Neuron (in vitro differentiated cells): ENCODE measurements at regions not wholly inside any gene's neighbourhood (a gene's known extent, or its start where the extent isn't known, plus 50 kb on each side); places are given as distances from the start of the nearest gene placed in this dataset.

Experiments used
- H2AFZ ChIP-seq: one replicate; pipeline ENCODE4 v1.6.1; 2013; ENCODE audit warnings: low read depth, mild to moderate bottlenecking, inconsistent platforms, low read length, moderate library complexity
- H3K27me3 ChIP-seq: one replicate; pipeline ENCODE4 v1.6.1; 2013; ENCODE audit warnings: low read length; ENCODE audit not compliant: insufficient read depth
- H3K36me3 ChIP-seq: one replicate; pipeline ENCODE4 v1.6.1; 2013; ENCODE audit warnings: low read length; ENCODE audit not compliant: insufficient read depth
- H3K4me1 ChIP-seq: one replicate; pipeline ENCODE4 v1.6.1; 2013; ENCODE audit warnings: low read length; ENCODE audit not compliant: insufficient read depth
- H3K4me3 ChIP-seq: 2 replicates; pipeline ENCODE4 v1.5.1; 2013; ENCODE audit warnings: mild to moderate bottlenecking, low read length, moderate library complexity
- H3K9me3 ChIP-seq: one replicate; pipeline ENCODE4 v1.6.1; 2013; ENCODE audit warnings: low read length

DNA sequence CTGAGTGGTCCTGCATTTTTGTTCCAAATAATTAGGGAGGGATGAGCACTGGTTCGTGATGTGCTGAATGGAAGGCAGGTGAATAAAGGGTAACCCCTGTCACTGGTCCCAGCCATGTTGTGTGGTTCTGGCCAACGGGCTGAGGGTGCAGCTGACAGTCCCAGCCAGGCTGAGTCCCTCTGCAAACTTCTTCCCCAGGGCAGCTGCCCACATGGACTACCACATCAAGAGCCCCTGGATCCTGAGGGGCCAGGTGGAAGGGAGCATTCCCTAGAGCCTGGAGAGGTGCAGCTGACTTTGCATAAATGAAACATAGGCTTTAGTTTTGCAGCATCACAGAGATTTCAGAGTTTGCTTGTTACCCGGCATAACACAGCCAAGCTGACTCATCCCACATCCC is 219.8 kb upstream of the MYT1L start:
- H2AFZ ChIP-seq, result no peak overlapping the region
- H3K27me3 ChIP-seq, result no peaks in the 10 kb centered on the region
- H3K4me3 ChIP-seq, result no peak overlapping the region
- no peaks in the 10 kb centered on the region for H3K36me3 ChIP-seq
- no peaks in the 10 kb centered on the region for H3K9me3 ChIP-seq
- H3K4me1 ChIP-seq, result no peaks in the 10 kb centered on the region

DNA sequence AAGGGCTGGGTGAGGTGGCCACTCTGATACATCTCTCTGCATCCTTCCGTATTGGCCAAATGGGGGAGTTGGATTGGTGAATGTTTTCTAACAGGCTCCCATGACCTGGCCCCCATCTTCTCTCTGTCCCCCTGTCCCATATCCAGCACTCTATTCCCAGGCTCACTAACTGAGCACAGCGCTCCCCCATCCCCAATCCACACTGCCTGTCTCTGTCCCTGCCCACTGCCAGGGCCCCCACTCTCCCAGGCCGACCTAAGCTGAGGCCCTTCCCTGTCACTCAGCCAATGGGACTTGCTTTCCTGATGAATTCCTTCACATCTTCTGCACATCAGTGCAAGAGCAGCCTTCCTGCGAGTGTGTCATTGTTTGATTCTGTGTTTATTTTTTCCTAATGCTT is 216.8 kb upstream of the MYT1L start:
- Histone ChIP-seq H3K27me3 (no peaks in the 10 kb centered on the region), H2AFZ (no peak overlapping the region), H3K9me3 (no peaks in the 10 kb centered on the region), H3K36me3 (no peaks in the 10 kb centered on the region), H3K4me3 (no peak overlapping the region), H3K4me1 (no peaks in the 10 kb centered on the region)

DNA sequence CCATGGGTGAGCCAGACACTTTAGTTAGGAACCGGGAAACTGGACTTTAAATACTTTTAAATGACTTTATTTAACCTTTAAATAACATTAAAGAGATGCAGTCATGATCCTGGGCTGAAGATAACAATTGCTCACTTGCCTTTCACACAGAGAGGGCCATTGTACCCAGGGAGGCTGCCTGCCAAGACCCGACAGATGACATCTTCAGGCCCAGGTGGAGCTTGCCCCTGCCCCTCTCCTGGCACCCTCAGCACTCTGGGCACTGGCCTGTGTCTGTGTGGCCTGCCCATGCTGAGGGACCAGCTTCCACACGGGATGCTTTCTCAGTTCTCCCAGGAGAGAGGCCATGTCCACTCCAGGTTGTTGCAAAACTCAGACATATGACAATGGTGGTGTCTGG is 216.4 kb upstream of the MYT1L start:
- Histone ChIP-seq H2AFZ (no peak overlapping the region), H3K4me3 (no peak overlapping the region), H3K4me1 (no peaks in the 10 kb centered on the region), H3K27me3 (no peaks in the 10 kb centered on the region), H3K36me3 (no peaks in the 10 kb centered on the region), H3K9me3 (no peaks in the 10 kb centered on the region)

DNA sequence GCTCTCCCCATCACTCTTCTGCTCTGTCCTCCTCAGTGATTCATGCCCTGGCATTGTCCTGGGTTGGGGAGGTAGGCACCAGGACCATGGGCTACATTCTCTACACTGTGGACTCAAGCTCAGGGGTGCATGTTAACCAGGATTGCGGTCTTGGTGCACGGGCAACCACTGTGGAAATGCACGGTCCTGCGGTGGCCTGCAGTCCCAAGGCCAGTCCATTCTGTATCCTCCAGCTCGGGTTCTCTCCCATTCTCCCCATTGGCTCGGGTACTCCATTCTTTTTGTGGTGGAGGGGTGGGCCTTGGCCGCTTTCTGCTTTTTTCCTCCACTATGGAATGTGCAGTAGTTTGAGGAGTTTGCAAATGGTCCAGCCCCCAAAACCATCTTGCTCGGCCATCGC is 215.0 kb upstream of the MYT1L start:
- Histone ChIP-seq H3K4me1 (no peaks in the 10 kb centered on the region), H3K4me3 (no peak overlapping the region), H3K9me3 (no peaks in the 10 kb centered on the region), H3K36me3 (no peaks in the 10 kb centered on the region), H2AFZ (no peak overlapping the region), H3K27me3 (no peaks in the 10 kb centered on the region)

DNA sequence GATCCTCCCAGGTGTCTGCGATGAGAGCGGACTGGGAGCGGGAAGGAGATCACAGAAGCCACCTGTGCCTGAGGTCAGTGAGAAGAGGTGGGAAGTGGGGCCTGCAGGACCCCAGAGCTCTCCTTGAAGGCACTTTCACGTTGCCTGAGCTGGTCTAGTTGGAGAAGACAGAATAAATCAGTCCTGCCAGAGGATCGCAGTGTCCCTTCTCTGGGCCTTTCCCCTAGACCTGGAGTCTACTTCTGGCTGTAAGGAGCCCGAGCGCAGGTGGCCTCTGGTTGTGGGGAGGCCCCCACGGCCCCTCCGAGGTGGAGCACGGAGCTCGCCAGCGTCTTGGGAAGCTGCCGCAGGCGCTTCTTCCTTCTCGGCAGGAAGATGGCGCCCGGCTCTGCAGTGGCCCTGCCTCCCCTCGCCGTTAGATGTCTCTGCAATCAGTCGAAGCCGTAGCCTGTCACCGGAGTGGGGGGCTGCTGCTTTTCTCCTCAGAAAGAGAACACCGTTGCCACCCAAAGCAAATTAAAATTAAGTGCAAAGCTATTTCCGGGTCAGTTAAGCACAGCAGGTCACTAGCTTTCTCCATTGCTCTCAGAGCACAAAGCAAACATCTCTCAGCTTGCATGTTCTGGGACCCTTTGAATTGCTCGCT is 212.0 kb upstream of the MYT1L start:
- Histone ChIP-seq H3K4me1 (peaks cover 3% of the 10 kb centered on the region), H2AFZ (peak overlapping the region; percentile 76), H3K36me3 (no peaks in the 10 kb centered on the region), H3K9me3 (no peaks in the 10 kb centered on the region), H3K4me3 (peak overlapping the region; percentile 7), H3K27me3 (no peaks in the 10 kb centered on the region)

DNA sequence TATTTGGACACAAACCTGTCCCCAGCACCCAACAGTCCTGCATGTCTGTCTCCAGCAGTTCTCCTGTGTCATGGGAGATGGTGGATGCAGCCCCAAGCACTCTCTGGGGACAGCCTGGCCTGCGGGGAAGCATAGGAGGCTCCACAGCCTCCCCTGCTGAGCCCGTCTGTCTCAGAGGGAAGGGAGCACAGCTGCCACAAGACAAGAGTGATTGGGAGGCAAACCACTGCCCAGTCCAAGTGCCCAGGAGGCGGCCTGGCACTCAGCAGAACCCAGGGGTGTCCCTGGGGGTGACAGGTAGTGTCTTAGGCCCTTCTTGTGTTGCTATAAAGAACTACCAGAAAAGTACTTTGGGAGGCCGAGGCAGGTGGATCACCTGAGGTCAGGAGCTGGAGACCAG is 211.2 kb upstream of the MYT1L start:
- Histone ChIP-seq H3K4me1 (peaks cover 3% of the 10 kb centered on the region), H3K4me3 (no peak overlapping the region), H2AFZ (no peak overlapping the region), H3K27me3 (no peaks in the 10 kb centered on the region), H3K36me3 (no peaks in the 10 kb centered on the region), H3K9me3 (no peaks in the 10 kb centered on the region)

DNA sequence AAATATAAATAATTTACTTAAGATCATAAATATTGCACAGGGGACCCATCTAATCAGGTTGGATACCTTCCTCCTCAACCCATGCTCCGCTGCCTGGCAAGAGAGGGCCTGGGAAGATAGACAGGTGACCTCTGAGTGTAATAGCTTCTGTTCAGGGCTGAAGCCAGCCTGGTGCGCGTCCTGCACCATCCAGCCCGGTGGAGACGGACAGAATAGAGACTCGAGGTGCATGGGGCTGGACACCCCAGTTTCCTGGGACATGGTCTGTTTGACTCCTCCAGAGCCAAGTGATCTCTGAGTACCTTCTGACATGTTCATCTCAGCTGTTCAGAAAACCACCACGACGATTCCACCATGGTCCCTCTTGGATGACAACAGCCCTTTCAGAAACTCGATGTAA is 209.3 kb upstream of the MYT1L start:
- H3K27me3 ChIP-seq, result no peaks in the 10 kb centered on the region
- no peaks in the 10 kb centered on the region for H3K36me3 ChIP-seq
- H3K4me3 ChIP-seq, result no peak overlapping the region
- no peaks in the 10 kb centered on the region for H3K9me3 ChIP-seq
- H3K4me1 ChIP-seq, result peaks cover 3% of the 10 kb centered on the region
- H2AFZ ChIP-seq, result no peak overlapping the region

DNA sequence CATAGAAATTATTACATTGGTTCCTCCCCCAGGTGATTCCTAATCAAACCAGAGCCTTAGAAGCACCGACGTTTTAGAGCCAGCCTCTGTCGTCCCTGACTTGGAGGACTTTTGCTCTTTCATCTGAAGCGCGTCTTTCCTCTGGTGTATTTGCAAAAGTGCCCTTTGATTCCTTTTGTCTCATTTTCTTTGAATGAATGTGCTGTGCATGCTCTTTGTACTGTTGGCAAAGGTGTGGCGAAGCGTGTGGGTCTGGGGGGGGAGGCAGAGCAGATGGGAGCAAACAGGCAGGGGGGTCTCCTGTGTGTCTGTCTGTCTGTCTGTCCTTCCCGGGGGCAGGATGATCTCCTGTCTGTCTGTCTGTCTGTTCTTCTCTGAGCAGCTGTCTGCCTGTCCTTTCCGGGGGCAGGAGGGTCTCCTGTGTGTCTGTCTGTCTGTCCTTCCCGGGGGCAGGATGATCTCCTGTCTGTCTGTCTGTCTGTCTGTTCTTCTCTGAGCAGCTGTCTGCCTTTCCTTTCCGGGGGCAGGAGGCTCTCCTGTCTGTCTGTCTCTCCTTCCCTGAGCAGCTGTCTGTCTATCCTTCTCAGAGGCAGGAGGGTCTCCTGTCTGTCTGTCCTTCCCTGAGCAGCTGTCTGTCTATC is 205.5 kb upstream of the MYT1L start:
- Histone ChIP-seq H3K9me3 (no peaks in the 10 kb centered on the region), H3K27me3 (no peaks in the 10 kb centered on the region), H3K36me3 (no peaks in the 10 kb centered on the region), H2AFZ (no peak overlapping the region), H3K4me1 (peaks cover 3% of the 10 kb centered on the region), H3K4me3 (no peak overlapping the region)

DNA sequence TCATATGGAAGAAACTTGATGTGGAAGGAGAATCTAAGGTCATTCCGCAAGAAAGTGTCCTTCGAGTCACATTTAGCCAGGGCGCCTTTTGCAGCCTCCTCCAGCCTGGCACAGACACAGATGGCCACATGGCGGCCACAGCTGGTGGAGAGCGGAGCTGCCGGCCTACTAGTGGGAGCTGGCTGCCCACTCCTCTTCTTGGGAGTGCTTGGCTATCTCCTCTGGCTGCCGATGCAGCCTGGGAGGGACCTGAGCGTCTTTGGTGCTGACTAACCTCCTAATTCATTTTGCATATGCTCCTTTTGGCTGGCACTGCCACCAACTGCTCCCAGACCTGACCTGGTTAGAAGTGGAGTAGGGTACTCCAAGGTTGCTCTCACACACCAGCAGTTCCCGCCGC is 199.3 kb upstream of the MYT1L start:
- Histone ChIP-seq H3K36me3 (no peaks in the 10 kb centered on the region), H3K9me3 (no peaks in the 10 kb centered on the region), H3K27me3 (no peaks in the 10 kb centered on the region), H3K4me3 (no peak overlapping the region), H3K4me1 (no peaks in the 10 kb centered on the region), H2AFZ (no peak overlapping the region)

DNA sequence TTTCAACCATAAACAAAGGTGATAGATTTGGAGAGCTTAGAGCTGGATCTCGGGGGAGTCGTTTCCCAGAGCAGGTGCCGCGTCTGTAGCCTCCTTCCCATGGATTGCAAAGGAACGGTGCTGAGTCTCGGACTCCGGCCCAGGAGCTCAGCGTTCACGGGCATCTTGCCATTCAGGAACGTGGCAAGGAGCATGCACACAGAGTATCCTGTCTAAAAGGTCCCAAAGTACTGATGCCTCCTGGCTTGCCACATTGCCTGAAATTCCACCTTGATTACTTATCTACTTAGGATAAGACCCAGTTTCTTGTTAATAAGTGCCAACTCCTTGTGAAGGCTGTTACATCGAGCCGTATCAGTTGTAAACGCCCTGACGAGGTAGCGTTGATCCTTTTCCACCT is 197.8 kb upstream of the MYT1L start:
- Histone ChIP-seq H3K36me3 (no peaks in the 10 kb centered on the region), H3K27me3 (no peaks in the 10 kb centered on the region), H3K9me3 (no peaks in the 10 kb centered on the region), H3K4me1 (no peaks in the 10 kb centered on the region), H3K4me3 (no peak overlapping the region), H2AFZ (no peak overlapping the region)

DNA sequence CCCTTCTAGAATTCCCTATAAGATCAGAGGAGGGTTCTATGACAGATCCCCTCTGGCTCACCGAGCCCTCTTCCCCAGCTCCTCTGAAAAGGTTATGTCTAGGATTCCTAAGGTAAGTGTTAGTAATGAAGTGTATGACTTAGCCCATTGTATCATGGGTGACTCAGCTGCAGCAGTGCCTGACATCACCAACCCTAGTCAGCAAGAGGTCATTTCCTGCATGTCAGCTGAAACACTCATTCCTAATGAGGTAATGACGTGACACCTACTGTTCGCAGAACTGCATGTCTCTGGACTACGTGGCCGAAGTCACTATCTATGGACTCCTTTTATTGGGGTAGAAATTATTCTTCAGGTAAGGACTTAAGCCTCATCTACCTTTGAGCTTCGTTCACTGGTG is 196.1 kb upstream of the MYT1L start:
- no peaks in the 10 kb centered on the region for H3K36me3 ChIP-seq
- H3K4me3 ChIP-seq, result no peak overlapping the region
- no peaks in the 10 kb centered on the region for H3K9me3 ChIP-seq
- H3K4me1 ChIP-seq, result no peaks in the 10 kb centered on the region
- H3K27me3 ChIP-seq, result no peaks in the 10 kb centered on the region
- H2AFZ ChIP-seq, result no peak overlapping the region

DNA sequence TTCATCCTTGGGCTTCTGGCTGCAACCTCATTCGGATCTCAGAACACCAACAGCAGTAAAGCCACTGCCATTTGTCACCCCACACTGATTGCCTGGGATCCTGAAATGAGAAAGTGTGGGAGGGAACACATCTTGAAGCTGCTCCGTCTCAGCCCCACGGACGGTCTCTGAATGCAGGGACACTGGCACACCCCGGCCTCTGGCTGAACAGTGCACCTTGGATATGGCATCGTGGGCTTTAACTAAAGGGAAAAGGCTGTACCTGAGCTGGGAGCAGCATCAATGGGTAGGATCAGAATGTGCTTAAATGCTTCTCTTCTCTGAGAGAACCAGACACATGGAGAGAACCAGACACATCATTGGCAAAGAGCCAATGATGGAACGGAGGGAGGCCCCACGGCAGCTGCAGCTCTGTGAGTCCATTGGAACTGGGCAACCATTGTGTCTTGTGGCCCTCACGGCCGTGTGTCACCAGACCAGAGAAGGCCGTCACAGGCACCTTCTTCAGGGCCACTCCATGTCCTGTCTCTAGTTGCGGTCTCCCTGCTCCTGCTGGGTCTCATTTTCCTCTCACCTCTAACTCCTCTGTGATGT is 193.4 kb upstream of the MYT1L start:
- Histone ChIP-seq H3K36me3 (no peaks in the 10 kb centered on the region), H3K9me3 (no peaks in the 10 kb centered on the region), H2AFZ (no peak overlapping the region), H3K27me3 (no peaks in the 10 kb centered on the region), H3K4me3 (no peak overlapping the region), H3K4me1 (no peaks in the 10 kb centered on the region)

DNA sequence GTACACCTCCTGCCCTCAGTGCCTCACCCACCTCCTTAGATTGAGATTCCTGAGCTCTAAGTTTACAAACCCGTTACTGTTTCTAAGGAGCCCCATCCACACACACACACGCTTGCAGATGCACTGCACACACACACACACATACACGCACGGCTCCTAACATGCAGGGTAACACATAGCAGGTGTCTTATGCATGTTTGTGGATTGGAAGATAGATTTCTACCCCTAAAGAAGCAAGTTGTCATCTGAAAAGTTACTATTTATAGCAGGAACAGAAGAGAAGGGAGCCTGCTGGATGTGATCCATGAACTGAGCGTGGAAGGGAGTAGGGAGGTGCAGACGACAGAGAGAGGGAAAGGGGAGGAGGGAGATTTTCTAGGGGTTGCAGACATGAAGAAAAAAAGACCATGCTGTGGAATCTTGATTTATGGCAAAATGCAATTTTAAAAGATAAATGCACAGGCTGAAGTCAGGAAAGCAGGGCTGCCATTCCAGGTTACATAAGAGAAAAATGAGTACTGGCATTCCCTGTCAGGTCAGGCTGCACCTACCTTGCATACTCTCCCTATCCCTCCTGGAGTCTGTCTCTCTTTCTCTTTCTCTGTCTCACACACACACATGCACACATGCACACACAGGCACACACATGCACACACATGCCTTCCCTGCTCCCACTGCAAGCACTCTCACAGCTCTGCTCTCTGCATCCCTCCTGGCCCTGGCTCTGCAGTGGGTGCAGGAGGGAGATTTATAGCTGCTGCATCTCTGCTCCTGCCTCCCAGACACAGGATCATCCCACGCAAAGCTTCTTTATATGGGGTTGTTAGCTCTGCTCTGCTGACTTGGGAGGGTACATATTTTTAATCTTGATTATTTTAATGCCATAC is 192.6 kb upstream of the MYT1L start:
- Histone ChIP-seq H3K27me3 (no peaks in the 10 kb centered on the region), H3K36me3 (no peaks in the 10 kb centered on the region), H3K9me3 (no peaks in the 10 kb centered on the region), H3K4me1 (no peaks in the 10 kb centered on the region), H2AFZ (no peak overlapping the region), H3K4me3 (no peak overlapping the region)
